ENCODE measurements at regions not wholly inside any gene's neighbourhood (a gene's known extent, or its start where the extent isn't known, plus 50 kb on each side); places are given as distances from the start of the nearest gene placed in this dataset.

- TF ChIP-seq POLR2AphosphoS5 (IDR thresholded peaks at IDR 0.05; ENCODE audit: low read depth, low read length) (no peak), FOXP2 (optimal IDR thresholded peaks at IDR 0.05; ENCODE audit: borderline replicate concordance, extremely low read depth, extremely low read length, insufficient read depth) (no peak), SIN3A (IDR thresholded peaks at IDR 0.05; ENCODE audit: borderline replicate concordance, insufficient read depth, low read length) (no peak), REST (IDR thresholded peaks at IDR 0.05; ENCODE audit: insufficient read depth in 1 of 2, low read depth in 2 of 2, low read length in 2 of 2) (no peak), TAF1 (IDR thresholded peaks at IDR 0.05; ENCODE audit: borderline replicate concordance, insufficient read depth, low read length) (no peak)
Observed at GRCh38 chr18:56315363-56315762, 323.0 kb downstream of the TXNL1 start.

GRCh38 chr18:56314396-56314795, 324.0 kb downstream of the TXNL1 start:
- TF ChIP-seq FOXP2 (optimal IDR thresholded peaks at IDR 0.05; ENCODE audit: borderline replicate concordance, extremely low read depth, extremely low read length, insufficient read depth) (no peak), REST (IDR thresholded peaks at IDR 0.05; ENCODE audit: insufficient read depth in 1 of 2, low read depth in 2 of 2, low read length in 2 of 2) (no peak)

DNA sequence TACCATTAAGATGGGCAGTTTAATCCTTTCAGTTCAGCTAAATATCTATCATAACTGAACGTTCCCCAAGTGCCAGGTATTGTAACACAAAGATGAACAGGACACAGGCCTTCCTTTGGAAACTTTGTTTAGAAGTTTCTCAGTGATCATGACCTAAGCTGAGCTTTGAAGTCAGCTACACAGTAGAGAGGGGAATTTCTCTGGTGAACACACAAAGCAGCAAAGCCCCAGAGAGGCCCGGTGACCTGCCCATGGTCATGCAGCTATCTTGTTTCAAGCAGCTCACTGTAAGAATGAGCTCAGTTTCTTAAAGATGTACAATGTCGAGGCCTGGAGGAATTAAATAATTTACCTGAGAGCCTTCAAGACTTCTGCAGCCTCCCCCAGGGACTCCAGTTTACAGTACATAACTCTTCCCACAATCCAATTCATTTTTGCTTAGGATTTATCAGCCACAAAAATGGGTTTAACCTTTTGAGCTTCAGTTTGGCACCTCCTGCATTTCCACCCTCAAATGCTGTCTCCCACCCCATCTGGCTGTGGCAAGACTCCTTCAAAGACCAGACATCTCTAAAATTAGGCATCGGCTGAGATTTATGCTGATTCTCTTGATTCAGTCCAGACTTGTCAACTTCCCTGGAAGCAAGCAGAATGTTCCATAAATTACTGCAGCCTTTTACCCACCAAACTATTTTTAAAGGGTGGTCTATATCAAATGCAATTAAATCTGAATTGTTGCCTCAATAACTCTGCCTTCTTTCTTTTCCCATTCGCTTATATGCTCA, 325.6 kb downstream of the TXNL1 start:
- no peak for TF ChIP-seq REST (IDR thresholded peaks at IDR 0.05; ENCODE audit: insufficient read depth in 1 of 2, low read depth in 2 of 2, low read length in 2 of 2)
- TF ChIP-seq SIN3A (IDR thresholded peaks at IDR 0.05; ENCODE audit: borderline replicate concordance, insufficient read depth, low read length) = no peak
- no peak for TF ChIP-seq FOXP2 (optimal IDR thresholded peaks at IDR 0.05; ENCODE audit: borderline replicate concordance, extremely low read depth, extremely low read length, insufficient read depth)
- no peak for TF ChIP-seq TAF1 (IDR thresholded peaks at IDR 0.05; ENCODE audit: borderline replicate concordance, insufficient read depth, low read length)
- TF ChIP-seq POLR2AphosphoS5 (IDR thresholded peaks at IDR 0.05; ENCODE audit: low read depth, low read length) = no peak

- TF ChIP-seq REST (IDR thresholded peaks at IDR 0.05; ENCODE audit: insufficient read depth in 1 of 2, low read depth in 2 of 2, low read length in 2 of 2) (no peak), SIN3A (IDR thresholded peaks at IDR 0.05; ENCODE audit: borderline replicate concordance, insufficient read depth, low read length) (no peak), TAF1 (IDR thresholded peaks at IDR 0.05; ENCODE audit: borderline replicate concordance, insufficient read depth, low read length) (no peak), FOXP2 (optimal IDR thresholded peaks at IDR 0.05; ENCODE audit: borderline replicate concordance, extremely low read depth, extremely low read length, insufficient read depth) (no peak), POLR2AphosphoS5 (IDR thresholded peaks at IDR 0.05; ENCODE audit: low read depth, low read length) (no peak)
Observed at GRCh38 chr18:56309104-56309503, 329.3 kb downstream of the TXNL1 start.

Measured in PFSK-1 (cell line).